Fibroblast of the conjunctiva (primary cell): ENCODE measurements at regions not wholly inside any gene's neighbourhood (a gene's known extent, or its start where the extent isn't known, plus 50 kb on each side); places are given as distances from the start of the nearest gene placed in this dataset.

ENCODE experiments used
- DNase-seq: peaks from one replicate; pipeline ENCODE4 v3.0.0-alpha.2; 2010; ENCODE audit warnings: low read depth

GRCh38 chr10:43727935-43728334 lies 79.3 kb upstream of the ZNF32 start:
- no peak for DNase-seq

DNA sequence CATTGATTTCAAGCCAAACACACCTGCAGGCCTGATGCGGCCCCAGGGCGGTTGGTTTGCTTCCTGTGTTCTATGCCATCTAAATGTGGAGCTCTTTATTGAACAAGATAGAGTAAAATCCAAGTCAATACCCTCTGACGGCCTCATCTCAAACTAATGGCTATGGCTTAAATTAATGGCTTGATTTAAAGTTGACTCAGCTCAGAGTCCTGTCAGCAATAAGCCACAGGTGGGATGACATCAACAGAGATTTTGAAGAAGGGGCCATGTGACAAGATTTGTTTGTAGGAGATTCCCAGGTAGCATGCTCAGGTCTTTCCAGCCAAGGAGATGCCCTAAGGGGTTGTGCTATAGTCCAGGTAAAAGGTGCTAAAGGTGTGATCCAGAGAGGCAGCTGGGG lies 66.7 kb upstream of the ZNF32 start:
- no peak for DNase-seq

DNA sequence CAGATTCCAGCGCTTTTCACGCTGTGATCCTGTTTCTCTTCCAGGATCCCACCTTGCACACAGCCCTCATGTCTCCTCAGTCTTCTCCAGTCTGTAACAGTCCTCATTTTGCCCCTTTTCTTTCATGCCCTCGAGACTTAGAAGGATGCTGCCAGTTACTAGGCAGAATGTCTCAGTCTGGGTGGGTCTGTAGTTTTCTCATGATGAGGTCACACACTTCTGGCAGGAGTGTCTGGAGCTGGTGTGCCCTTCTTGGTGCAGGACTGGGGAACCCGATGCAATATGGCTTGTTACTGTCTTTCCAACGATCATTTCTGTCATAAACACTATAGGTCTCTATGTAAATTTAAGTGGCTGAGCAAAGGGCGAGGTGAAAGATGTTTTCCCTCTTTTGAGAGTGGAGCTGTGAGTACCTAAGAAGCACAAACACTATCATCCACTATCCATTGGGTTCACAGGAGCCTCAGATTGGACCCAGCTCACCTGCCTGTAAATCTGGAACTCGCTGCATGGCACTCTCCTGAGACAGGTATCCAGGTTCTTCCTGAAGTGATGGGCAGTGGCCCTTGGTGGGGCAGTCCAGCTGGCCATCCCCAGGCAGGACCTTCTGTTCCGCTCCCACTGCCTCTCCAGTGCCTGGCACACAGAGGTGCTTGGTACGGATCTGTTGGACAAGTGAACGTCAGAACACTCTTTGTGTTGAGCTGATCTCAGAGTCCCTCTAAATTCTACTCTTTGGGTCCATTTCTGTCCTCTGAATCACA lies 64.3 kb upstream of the ZNF32 start:
- DNase-seq, result no peak

GRCh38 chr10:43710772-43711471 lies 62.2 kb upstream of the ZNF32 start:
- no peak for DNase-seq

DNA sequence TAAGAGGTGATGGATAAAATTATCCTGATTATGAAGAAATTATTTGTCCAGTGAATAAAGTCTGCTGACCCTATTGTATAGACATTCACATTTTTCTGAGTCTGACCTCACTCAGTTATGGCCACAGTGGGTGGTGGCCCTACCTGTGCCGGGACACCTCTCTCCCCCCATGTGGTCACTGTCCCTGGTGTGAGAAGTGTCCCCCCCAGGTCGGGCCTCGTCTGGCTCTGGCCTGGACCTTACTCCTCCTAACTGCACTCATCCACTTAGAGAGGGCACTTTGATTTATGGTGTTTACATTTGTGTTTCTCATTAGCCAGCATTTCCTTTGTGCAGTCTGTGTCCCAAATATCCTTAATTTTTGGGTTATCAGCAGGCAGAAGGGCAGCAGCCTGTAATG lies 59.6 kb upstream of the ZNF32 start:
- no peak for DNase-seq

DNA sequence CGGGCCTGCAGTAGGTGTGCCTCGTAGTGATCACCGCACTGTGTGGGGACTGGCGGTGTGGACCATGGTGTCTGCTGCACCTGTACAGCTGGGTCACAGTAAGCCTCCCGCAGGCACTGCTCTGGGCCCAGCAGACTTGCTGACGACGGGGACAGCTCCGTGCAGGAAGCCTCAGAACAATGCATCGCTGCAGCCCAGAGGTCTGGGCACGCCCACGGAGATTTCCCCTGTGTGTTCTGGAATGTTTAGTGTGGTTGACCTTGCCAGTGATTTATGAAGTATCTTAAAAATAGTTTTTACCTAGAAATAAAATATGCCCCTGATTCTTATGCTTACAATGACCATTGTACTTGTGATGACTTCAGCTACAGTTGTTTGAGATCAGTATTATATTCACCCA lies 59.1 kb upstream of the ZNF32 start:
- no peak for DNase-seq

DNA sequence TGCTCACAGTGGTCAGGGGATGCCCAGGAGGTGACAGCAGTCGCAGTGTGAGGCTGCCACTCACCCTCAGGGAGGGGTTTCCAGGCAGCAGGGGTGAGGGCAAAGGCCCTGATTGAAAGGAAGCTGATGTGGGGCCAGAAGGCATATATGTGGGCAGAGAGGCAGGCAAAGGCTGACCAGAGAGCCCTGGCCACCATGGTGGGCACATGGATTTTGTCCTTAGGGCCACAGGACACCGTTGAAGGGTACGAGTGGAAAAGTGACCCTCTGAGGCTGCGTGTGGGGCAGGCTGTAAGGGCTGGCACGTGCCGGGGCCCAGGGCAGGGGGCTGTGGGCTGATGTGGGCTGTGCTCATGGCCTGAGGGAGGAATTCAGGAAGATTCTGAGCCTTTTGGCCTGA lies 57.5 kb upstream of the ZNF32 start:
- no peak for DNase-seq

DNA sequence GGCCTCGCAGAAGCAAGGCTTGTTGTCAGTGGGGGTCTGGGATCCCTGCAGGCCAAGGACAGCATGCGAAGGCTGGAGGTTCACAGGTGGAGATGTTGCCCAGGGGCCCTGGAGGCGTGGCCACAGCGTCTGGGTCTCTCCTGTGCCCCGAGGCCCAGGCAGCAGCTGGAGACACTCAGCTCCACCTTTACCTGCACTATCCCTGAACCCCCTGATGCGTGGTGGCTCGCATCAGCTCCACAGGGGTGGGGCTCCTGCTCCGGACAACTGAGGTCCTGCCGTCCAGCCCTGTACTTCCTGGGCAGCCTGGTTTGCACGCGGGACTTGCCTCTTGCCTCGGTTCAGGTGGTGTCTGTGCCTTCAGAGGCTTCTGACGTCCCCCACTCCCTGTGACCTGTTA lies 54.6 kb upstream of the ZNF32 start:
- no peak for DNase-seq

DNA sequence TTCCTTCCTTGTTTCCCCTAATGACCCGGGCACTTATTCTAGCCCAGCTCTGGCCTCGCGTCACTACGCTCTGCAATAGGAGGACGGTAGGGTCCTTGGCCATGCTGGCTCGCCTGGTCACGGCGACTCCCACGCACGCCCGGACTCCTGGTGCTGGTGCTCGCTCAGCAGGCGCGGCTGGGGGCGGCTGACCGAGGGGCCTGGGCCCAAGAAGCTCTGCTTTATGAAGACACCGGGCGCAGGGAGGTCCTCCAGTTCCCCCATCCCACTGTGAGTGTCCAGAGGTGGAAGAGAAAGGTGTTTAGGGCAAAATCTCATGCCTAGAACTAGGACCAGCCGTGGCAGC lies 54.2 kb upstream of the ZNF32 start:
- DNase-seq, result no peak

GRCh38 chr10:43702213-43702935 lies 53.7 kb upstream of the ZNF32 start:
- DNase-seq, result no peak

- DNase-seq, result no peak
These were observed 52.6 kb upstream of the ZNF32 start for GRCh38 chr10:43701295-43701694.

DNA sequence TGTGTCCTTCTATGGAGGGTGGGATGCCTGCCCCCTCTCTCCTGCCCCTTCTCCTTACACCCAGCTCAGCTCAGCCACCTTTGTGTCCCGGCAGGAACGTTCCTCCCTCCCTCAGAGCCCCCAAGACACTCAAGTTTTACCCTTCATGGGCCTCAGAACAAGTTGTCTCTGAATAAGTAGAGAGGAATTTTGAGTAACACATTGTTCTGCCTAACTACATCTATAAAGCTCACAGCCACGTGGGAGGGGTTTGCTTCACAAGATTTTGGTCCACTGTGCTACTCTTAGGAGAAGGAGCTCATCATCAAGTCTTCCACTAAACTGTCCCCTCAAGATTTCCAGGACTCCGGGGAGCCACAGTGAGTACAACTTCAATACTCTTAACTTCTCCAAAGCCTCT lies 51.6 kb upstream of the ZNF32 start:
- no peak for DNase-seq

- no peak for DNase-seq
These were observed 50.8 kb upstream of the ZNF32 start for GRCh38 chr10:43699516-43699915.
